CD4-positive, CD25-positive, alpha-beta regulatory T cell (primary cell): ENCODE measurements at regions not wholly inside any gene's neighbourhood (a gene's known extent, or its start where the extent isn't known, plus 50 kb on each side); places are given as distances from the start of the nearest gene placed in this dataset.

Source experiments
- ATAC-seq, 2 donors: fragments of 150-1000 bp; cut with Tn5 transposase; one replicate each; pipeline ENCODE4 v1.10.0; 2021; ENCODE audit warnings: low read depth in 2 of 2, moderate number of reproducible peaks in 2 of 2, moderate library complexity in 1 of 2
- DNase-seq, 3 donors: peaks; one replicate each; pipeline versions ENCODE4 v3.0.0 to v3.0.0-alpha.2; 2012 to 2022; ENCODE audit warnings: mixed read lengths in 1 of 3
- H3K27ac ChIP-seq: one replicate; pipeline ENCODE4 v1.7.0; 2013; ENCODE audit warnings: mild to moderate bottlenecking, low read length; ENCODE audit not compliant: insufficient read depth, poor library complexity, severe bottlenecking
- H3K27me3 ChIP-seq: one replicate; pipeline ENCODE4 v1.7.0; 2013; ENCODE audit warnings: low read length; ENCODE audit not compliant: control insufficient read depth, insufficient read depth
- H3K36me3 ChIP-seq: one replicate; pipeline ENCODE4 v1.7.0; 2013; ENCODE audit warnings: mild to moderate bottlenecking, low read length, moderate library complexity; ENCODE audit not compliant: control insufficient read depth, insufficient read depth
- H3K4me1 ChIP-seq: 2 replicates; pipeline ENCODE4 v1.7.0; 2013; ENCODE audit warnings: mild to moderate bottlenecking, low read length; ENCODE audit not compliant: insufficient read depth, control insufficient read depth, poor library complexity, severe bottlenecking
- H3K4me3 ChIP-seq: one replicate; pipeline ENCODE4 v1.7.0; 2013; ENCODE audit warnings: low read depth, mild to moderate bottlenecking, low read length, moderate library complexity
- H3K9me3 ChIP-seq, 2 experiments: 1 replicate in 1 of 2; 2 replicates in 1 of 2; pipeline ENCODE4 v1.7.0; 2013; ENCODE audit warnings: low read length in 2 of 2, mild to moderate bottlenecking in 1 of 2, moderate library complexity in 1 of 2; ENCODE audit not compliant: control insufficient read depth in 2 of 2
- H3K27ac Mint-ChIP-seq, 3 donors: one replicate each; pipeline ENCODE4 v1.8.0; 2020 to 2022; ENCODE audit warnings: mild to moderate bottlenecking in 3 of 3, mixed read lengths in 3 of 3, moderate library complexity in 2 of 3
- H3K27me3 Mint-ChIP-seq: one replicate; pipeline ENCODE4 v1.8.0; 2022; ENCODE audit warnings: mild to moderate bottlenecking, mixed read lengths
- H3K36me3 Mint-ChIP-seq: one replicate; pipeline ENCODE4 v1.8.0; 2020; ENCODE audit warnings: mixed read lengths
- H3K4me1 Mint-ChIP-seq, 4 donors: one replicate each; pipeline ENCODE4 v1.8.0; 2020 to 2022; ENCODE audit warnings: mixed read lengths in 4 of 4, mild to moderate bottlenecking in 1 of 4
- H3K4me3 Mint-ChIP-seq, 4 donors: one replicate each; pipeline ENCODE4 v1.8.0; 2020 to 2022; ENCODE audit warnings: mild to moderate bottlenecking in 4 of 4, mixed read lengths in 4 of 4, moderate library complexity in 3 of 4
- H3K9me3 Mint-ChIP-seq, 7 donors: one replicate each; pipeline ENCODE4 v1.8.0; 2020 to 2022; ENCODE audit warnings: mixed read lengths in 7 of 7, mild to moderate bottlenecking in 3 of 7, moderate library complexity in 2 of 7

DNA sequence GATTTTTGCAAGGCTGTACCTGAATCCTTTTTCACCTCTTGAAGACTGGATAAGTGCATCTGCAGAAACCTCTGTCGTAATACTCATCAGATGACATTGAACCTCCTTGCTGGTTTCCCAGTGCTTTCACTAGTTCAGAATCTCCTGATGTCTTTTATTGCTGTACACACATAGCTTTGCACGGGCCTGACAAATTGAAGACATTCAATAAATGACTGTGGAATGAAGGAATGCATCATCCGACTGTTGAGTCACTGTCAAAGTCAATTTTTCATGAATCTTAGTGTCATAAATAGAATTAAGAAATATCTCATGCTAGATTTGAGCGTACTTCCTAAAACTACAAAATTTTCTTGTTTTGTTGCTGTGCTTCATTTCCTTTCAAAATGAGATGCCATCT lies 598.2 kb upstream of the MAP3K7 start:
- no peaks in the 10 kb centered on the region for H3K9me3 ChIP-seq
- no peaks in the 10 kb centered on the region for H3K27me3 ChIP-seq
- H3K4me3 ChIP-seq = no peak overlapping the region
- Mint-ChIP-seq H3K4me1 (no peaks in the 10 kb centered on the region), H3K27ac (no peak overlapping the region), H3K36me3 (no peaks in the 10 kb centered on the region), H3K9me3 (peaks cover 0 to 18% (median 5%) of the 10 kb centered on the region in 7 donors), H3K27me3 (no peaks in the 10 kb centered on the region), H3K4me3 (no peak overlapping the region)
- H3K4me1 ChIP-seq = no peaks in the 10 kb centered on the region
- ATAC-seq (no peak), DNase-seq (no peak)
- H3K36me3 ChIP-seq = no peaks in the 10 kb centered on the region
- no peak overlapping the region for H3K27ac ChIP-seq

DNA sequence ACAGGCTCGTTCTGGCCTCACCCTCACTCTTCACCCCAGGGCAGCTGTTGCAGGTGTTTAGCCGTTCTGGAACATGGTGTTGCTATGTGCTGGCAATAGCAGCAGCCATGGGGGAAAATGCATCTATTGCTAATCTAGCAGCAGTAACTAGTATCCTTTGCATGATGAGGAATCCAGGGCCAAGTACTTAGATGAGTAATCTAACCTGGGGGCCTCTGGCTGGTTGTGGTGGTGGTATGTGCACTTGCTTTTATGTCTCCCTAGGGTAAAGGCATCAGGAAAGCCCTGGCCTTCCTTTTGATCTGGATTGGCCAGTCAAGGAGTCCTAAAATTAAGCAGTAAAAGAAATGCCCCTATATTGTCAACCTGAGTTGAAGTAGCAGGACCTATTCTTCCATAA lies 594.5 kb upstream of the MAP3K7 start:
- H3K27me3 Mint-ChIP-seq = no peaks in the 10 kb centered on the region

DNA sequence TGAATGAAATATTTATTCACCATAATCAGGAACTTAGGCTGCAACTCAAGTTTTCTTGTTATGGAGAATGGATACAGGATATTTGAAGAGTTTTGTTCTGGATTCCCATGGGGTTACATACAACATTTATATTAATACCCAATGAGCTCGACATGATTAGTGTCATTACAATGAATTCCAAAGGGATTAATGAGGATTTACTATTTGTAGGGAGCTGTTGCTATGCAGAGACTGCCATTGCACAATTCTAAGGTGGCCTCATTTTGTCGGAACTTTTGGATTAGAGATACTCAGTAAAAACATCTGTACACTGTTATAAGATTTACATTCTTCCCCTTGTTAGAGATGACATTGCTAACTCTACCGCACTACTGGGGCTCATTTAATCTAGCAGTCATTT lies 586.8 kb upstream of the MAP3K7 start:
- no peak overlapping the region for H3K27ac Mint-ChIP-seq
- Histone ChIP-seq H3K27ac (no peak overlapping the region), H3K27me3 (no peaks in the 10 kb centered on the region), H3K4me3 (no peak overlapping the region), H3K36me3 (no peaks in the 10 kb centered on the region), H3K4me1 (no peaks in the 10 kb centered on the region), H3K9me3 (no peaks in the 10 kb centered on the region)
- ATAC-seq = no peak
- H3K27me3 Mint-ChIP-seq = no peaks in the 10 kb centered on the region
- H3K36me3 Mint-ChIP-seq = no peaks in the 10 kb centered on the region
- H3K9me3 Mint-ChIP-seq = peaks cover 0 to 5% (median 0%) of the 10 kb centered on the region in 7 donors
- no peaks in the 10 kb centered on the region for H3K4me1 Mint-ChIP-seq
- no peak overlapping the region for H3K4me3 Mint-ChIP-seq
- no peak for DNase-seq

More for the DNA sequence above, 594.5 kb upstream of the MAP3K7 start:
- H3K27me3 ChIP-seq = no peaks in the 10 kb centered on the region
- no peaks in the 10 kb centered on the region for H3K36me3 Mint-ChIP-seq
- peaks cover 0 to 9% (median 0%) of the 10 kb centered on the region in 7 donors for H3K9me3 Mint-ChIP-seq
- H3K4me1 ChIP-seq = no peaks in the 10 kb centered on the region
- ATAC-seq = no peak
- H3K36me3 ChIP-seq = no peaks in the 10 kb centered on the region
- no peak overlapping the region for H3K4me3 Mint-ChIP-seq
- no peak overlapping the region for H3K4me3 ChIP-seq
- no peak overlapping the region for H3K27ac Mint-ChIP-seq
- no peak overlapping the region for H3K27ac ChIP-seq
- DNase-seq = no peak
- no peaks in the 10 kb centered on the region for H3K4me1 Mint-ChIP-seq
- no peaks in the 10 kb centered on the region for H3K9me3 ChIP-seq

DNA sequence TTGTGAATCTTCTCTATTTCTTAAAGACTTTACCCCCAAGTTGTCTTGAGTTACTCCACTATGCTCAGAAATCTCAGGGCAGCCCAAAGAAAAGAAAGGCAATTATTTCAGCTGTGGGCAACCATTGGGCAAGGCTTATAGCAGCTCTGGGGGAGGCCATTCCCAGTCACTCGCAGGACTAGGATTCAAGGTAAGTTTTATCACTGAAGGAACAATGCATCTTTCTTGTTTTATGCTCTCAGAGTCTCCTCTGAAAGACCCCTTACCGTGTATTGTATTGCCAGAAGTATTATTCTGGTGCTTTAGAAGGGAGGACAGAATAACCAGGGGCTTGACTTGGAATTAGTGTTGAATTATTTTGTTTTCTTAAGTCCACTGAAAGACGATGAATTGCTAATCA lies 586.3 kb upstream of the MAP3K7 start:
- Histone ChIP-seq H3K27ac (no peak overlapping the region), H3K4me3 (no peak overlapping the region), H3K9me3 (no peaks in the 10 kb centered on the region), H3K27me3 (no peaks in the 10 kb centered on the region), H3K4me1 (no peaks in the 10 kb centered on the region), H3K36me3 (no peaks in the 10 kb centered on the region)
- H3K27me3 Mint-ChIP-seq = no peaks in the 10 kb centered on the region
- peaks cover 0 to 5% (median 0%) of the 10 kb centered on the region in 7 donors for H3K9me3 Mint-ChIP-seq
- ATAC-seq = no peak
- no peak overlapping the region for H3K27ac Mint-ChIP-seq
- no peak overlapping the region for H3K4me3 Mint-ChIP-seq
- no peaks in the 10 kb centered on the region for H3K4me1 Mint-ChIP-seq
- DNase-seq = no peak
- no peaks in the 10 kb centered on the region for H3K36me3 Mint-ChIP-seq

DNA sequence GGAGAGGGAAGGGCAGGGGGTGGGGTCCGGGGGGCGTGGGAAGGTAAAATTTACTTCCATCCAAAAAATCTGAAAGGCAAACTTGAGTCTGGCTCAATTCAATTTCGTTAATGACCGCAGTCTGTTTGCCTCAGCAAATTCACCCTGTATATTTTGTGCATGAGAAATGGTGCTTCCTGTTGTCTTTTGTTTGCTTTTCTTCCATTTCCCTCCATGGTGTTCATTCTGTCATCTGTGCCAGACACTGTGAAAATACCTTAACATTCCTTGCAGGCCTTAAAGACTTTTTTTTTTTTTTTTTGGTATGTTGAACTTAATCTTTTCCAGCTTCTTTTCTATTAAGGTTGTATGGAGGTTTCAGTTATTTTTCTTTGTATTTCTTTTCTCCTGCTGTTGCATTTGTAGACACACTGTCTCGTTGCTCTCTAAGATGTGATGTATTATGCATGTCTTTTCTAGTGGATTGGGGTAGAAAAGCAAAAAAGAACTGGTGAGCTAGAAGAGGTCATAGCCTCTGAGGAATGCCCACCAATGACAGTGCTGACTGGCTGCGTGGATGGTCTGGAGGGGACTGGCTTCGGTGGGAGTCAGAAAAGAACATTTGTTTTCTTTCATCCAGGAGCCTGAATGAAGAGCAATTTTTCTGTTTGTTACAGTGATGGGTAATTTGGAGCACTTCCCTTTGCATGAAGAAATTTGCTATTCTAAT lies 585.0 kb upstream of the MAP3K7 start:
- Histone ChIP-seq H3K4me3 (no peak overlapping the region), H3K36me3 (no peaks in the 10 kb centered on the region), H3K27ac (no peak overlapping the region), H3K4me1 (no peaks in the 10 kb centered on the region), H3K9me3 (no peaks in the 10 kb centered on the region), H3K27me3 (no peaks in the 10 kb centered on the region)
- Mint-ChIP-seq H3K4me1 (no peaks in the 10 kb centered on the region), H3K4me3 (no peak overlapping the region), H3K36me3 (no peaks in the 10 kb centered on the region), H3K9me3 (peaks cover 0 to 5% (median 0%) of the 10 kb centered on the region in 7 donors), H3K27me3 (no peaks in the 10 kb centered on the region), H3K27ac (no peak overlapping the region)
- no peak for DNase-seq
- ATAC-seq = no peak

DNA sequence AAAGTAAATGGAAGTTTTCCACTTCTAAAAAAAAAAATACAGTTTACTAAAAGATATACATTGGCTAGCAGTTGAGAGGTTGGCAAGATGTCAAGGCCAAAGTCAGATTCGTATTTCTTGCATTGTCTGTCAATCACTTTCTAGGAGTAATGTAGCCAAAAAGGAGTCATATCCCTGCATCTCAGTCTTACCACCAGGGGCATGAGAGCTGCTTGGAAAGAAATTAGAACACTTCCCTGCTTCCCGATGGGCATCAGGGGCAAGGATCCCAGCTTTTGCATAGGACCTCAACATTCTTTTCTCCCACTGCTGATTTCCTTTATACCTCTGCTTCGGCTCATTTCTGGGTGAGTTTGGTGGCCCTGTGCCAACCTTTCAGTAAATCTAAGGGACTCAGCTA lies 581.0 kb upstream of the MAP3K7 start:
- no peak overlapping the region for H3K27ac Mint-ChIP-seq
- H3K27ac ChIP-seq = no peak overlapping the region
- no peaks in the 10 kb centered on the region for H3K4me1 Mint-ChIP-seq
- H3K9me3 ChIP-seq = no peaks in the 10 kb centered on the region
- H3K4me1 ChIP-seq = no peaks in the 10 kb centered on the region
- no peaks in the 10 kb centered on the region for H3K27me3 Mint-ChIP-seq
- no peak overlapping the region for H3K4me3 ChIP-seq
- H3K4me3 Mint-ChIP-seq = no peak overlapping the region
- no peaks in the 10 kb centered on the region for H3K27me3 ChIP-seq
- DNase-seq (no peak), ATAC-seq (no peak)
- no peaks in the 10 kb centered on the region for H3K36me3 ChIP-seq
- H3K36me3 Mint-ChIP-seq = no peaks in the 10 kb centered on the region
- peaks cover 0 to 5% (median 0%) of the 10 kb centered on the region in 7 donors for H3K9me3 Mint-ChIP-seq

DNA sequence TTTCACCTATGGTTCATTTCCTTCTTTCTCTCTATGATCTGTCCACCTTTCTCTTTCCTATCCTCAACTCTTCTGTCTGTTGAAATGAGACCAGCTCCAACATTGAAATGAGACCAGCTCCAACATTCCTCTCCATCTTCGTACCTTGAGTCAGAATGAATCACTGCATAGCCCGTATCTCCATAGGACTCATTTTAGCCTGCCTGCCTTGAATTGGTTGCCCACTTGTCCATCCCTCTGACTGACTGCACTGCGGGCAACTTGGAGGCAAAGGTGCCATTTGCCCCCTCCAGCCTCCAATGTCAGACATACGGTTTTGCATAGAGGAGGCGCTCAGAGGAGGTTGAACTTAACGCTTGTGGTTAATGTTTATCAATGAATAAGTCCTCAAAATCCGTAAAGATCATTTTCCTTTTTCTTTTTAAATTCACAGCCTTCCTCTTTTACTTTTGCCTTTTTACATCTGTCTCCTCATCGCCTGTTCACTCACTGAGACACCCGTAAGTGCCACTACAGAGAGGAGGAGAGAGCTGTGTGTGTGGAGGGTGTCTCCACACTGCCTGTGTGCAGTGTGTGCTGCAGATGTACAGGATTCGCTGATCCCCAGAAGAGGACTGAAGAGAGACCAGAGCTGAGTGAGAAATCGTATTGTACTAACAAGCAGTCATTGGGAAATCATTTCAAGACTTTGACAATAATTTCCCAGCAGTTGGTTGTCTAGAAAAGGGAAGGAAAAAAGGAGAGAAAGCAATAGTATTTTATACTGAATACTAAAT lies 579.6 kb upstream of the MAP3K7 start:
- no peak for DNase-seq
- no peaks in the 10 kb centered on the region for H3K27me3 ChIP-seq
- H3K27me3 Mint-ChIP-seq = no peaks in the 10 kb centered on the region
- H3K9me3 Mint-ChIP-seq = peaks cover 0 to 3% (median 0%) of the 10 kb centered on the region in 7 donors
- no peaks in the 10 kb centered on the region for H3K4me1 ChIP-seq
- H3K27ac Mint-ChIP-seq = no peak overlapping the region
- ATAC-seq = no peak
- H3K4me3 ChIP-seq = no peak overlapping the region
- H3K27ac ChIP-seq = no peak overlapping the region
- H3K36me3 ChIP-seq = no peaks in the 10 kb centered on the region
- H3K9me3 ChIP-seq = no peaks in the 10 kb centered on the region
- no peaks in the 10 kb centered on the region for H3K4me1 Mint-ChIP-seq
- no peak overlapping the region for H3K4me3 Mint-ChIP-seq
- H3K36me3 Mint-ChIP-seq = no peaks in the 10 kb centered on the region

DNA sequence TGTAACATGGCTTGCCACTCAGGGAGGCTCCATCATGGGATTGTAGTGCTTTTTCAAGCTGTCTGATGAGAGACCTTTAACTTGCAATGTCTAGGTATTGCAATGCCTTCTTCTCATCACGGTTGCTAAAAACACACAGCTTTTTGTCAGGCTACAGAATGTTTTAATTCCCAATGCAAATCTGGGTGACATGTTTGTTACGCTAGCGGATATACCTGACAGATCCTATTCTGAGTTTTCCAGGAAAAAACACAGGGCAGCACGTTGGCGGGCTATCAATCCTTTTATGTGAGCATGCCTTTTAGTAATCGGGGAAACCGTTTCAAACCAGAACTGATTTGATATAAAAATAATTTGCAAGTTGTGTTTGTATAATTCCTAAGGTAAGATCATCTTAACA lies 577.2 kb upstream of the MAP3K7 start:
- no peak for ATAC-seq
- H3K36me3 ChIP-seq = no peaks in the 10 kb centered on the region
- H3K9me3 ChIP-seq = no peaks in the 10 kb centered on the region
- H3K27me3 ChIP-seq = no peaks in the 10 kb centered on the region
- no peaks in the 10 kb centered on the region for H3K4me1 Mint-ChIP-seq
- no peak for DNase-seq
- H3K9me3 Mint-ChIP-seq = peaks cover 0 to 1% (median 0%) of the 10 kb centered on the region in 7 donors
- H3K27me3 Mint-ChIP-seq = no peaks in the 10 kb centered on the region
- no peak overlapping the region for H3K4me3 ChIP-seq
- no peaks in the 10 kb centered on the region for H3K36me3 Mint-ChIP-seq
- no peak overlapping the region for H3K27ac Mint-ChIP-seq
- no peak overlapping the region for H3K4me3 Mint-ChIP-seq
- no peak overlapping the region for H3K27ac ChIP-seq
- no peaks in the 10 kb centered on the region for H3K4me1 ChIP-seq
